ENCODE measurements at regions not wholly inside any gene's neighbourhood (a gene's known extent, or its start where the extent isn't known, plus 50 kb on each side); places are given as distances from the start of the nearest gene placed in this dataset.

- intact Hi-C loops (cut with micrococcal nuclease) (no loop called here), in situ Hi-C loops (cut with MboI; ENCODE audit: low sequenced_read_pairs) (no loop called here), dilution Hi-C loops (cut with HindIII; ENCODE audit: low sequenced_read_pairs, unreplicated experiment) (no loop called here)
- Histone ChIP-seq H2AK9ac (replicated peaks; ENCODE audit: low read depth, low read length, poor library complexity) (no peak overlapping the region), H3K18ac (ENCODE audit: low read depth, low read length) (no peak overlapping the region), H3K4me3 (ENCODE audit: insufficient read depth, low read depth, low read length) (no peak overlapping the region), H2BK120ac (ENCODE audit: low read depth, low read length) (no peak overlapping the region), H3K23ac (ENCODE audit: low read depth, low read length) (no peak overlapping the region), H3K36me3 (ENCODE audit: control insufficient read depth, insufficient read depth, low read length) (no peaks in the 10 kb centered on the region), H4K8ac (ENCODE audit: low read depth in 2 of 2, low read length in 2 of 2) (no peak overlapping the region), H3K9ac (ENCODE audit: low read depth, low read length) (no peak overlapping the region), H3K79me1 (ENCODE audit: low read depth in 1 of 2, low read length in 2 of 2) (no peaks in the 10 kb centered on the region), H2AFZ (replicated peaks; ENCODE audit: low read length, poor library complexity) (no peak overlapping the region), H3K4me2 (ENCODE audit: low read depth, low read length) (no peak overlapping the region), H3K27me3 (ENCODE audit: control insufficient read depth, insufficient read depth, low read length) (no peaks in the 10 kb centered on the region), H4K20me1 (ENCODE audit: insufficient read depth, low read length) (no peaks in the 10 kb centered on the region), H4K5ac (ENCODE audit: low read depth, low read length) (no peak overlapping the region), H3K9me1 (ENCODE audit: insufficient read depth, low read length) (no peaks in the 10 kb centered on the region), H4K91ac (ENCODE audit: insufficient read depth, low read depth, low read length) (no peak overlapping the region), H3K27ac (ENCODE audit: insufficient read depth, low read length) (no peak overlapping the region), H2BK15ac (ENCODE audit: low read depth, low read length) (no peak overlapping the region), H2BK20ac (ENCODE audit: low read depth, low read length) (no peak overlapping the region), H3K4ac (ENCODE audit: low read depth, low read length) (no peak overlapping the region), H3K9me3 (ENCODE audit: control insufficient read depth, insufficient read depth, low read length) (no peaks in the 10 kb centered on the region; the same call in 1 of the 2 replicates), H2AK5ac (ENCODE audit: low read depth, low read length) (no peak overlapping the region), H3K56ac (ENCODE audit: extremely low read depth, insufficient read depth, low read length) (no peak overlapping the region), H2BK5ac (ENCODE audit: low read depth, low read length, poor library complexity, severe bottlenecking) (no peak overlapping the region), H3K4me1 (ENCODE audit: control insufficient read depth, insufficient read depth, low read length) (no peaks in the 10 kb centered on the region), H3K14ac (replicated peaks; ENCODE audit: low read depth, low read length) (no peak overlapping the region)
- CTCF ChIA-PET = no interaction called here
- TF ChIP-seq USF2 (IDR thresholded peaks at IDR 0.05; ENCODE audit: low read depth, low read length) (no peak), SMC3 (IDR thresholded peaks at IDR 0.05; ENCODE audit: low read depth, low read length) (no peak), RFX5 (IDR thresholded peaks at IDR 0.05; ENCODE audit: low read depth, low read length) (no peak), MAFK (IDR thresholded peaks at IDR 0.05; ENCODE audit: low read depth, low read length) (no peak), FOS (IDR thresholded peaks at IDR 0.05; ENCODE audit: low read depth, low read length) (no peak), RCOR1 (IDR thresholded peaks at IDR 0.05; ENCODE audit: insufficient replicate concordance, low read length) (no peak), MAZ (IDR thresholded peaks at IDR 0.05; ENCODE audit: borderline replicate concordance, low read depth, low read length) (no peak), BHLHE40 (IDR thresholded peaks at IDR 0.05; ENCODE audit: low read depth, low read length) (no peak), RAD21 (IDR thresholded peaks at IDR 0.05; ENCODE audit: low read length) (no peak), POLR2A (IDR thresholded peaks at IDR 0.05; ENCODE audit: low read depth, low read length) (no peak), MXI1 (IDR thresholded peaks at IDR 0.05; ENCODE audit: borderline replicate concordance, low read depth, low read length) (no peak)
- TF ChIP-seq, protein P1, sequence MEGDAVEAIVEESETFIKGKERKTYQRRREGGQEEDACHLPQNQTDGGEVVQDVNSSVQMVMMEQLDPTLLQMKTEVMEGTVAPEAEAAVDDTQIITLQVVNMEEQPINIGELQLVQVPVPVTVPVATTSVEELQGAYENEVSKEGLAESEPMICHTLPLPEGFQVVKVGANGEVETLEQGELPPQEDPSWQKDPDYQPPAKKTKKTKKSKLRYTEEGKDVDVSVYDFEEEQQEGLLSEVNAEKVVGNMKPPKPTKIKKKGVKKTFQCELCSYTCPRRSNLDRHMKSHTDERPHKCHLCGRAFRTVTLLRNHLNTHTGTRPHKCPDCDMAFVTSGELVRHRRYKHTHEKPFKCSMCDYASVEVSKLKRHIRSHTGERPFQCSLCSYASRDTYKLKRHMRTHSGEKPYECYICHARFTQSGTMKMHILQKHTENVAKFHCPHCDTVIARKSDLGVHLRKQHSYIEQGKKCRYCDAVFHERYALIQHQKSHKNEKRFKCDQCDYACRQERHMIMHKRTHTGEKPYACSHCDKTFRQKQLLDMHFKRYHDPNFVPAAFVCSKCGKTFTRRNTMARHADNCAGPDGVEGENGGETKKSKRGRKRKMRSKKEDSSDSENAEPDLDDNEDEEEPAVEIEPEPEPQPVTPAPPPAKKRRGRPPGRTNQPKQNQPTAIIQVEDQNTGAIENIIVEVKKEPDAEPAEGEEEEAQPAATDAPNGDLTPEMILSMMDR (conservative IDR thresholded peaks at IDR 0.05; ENCODE audit: low read depth, low read length) = no peak
- POLR2A ChIA-PET (ENCODE audit: unreplicated experiment) = no interaction called here
- WGBS, 2 experiments (ENCODE audit: extremely low coverage in 2 of 2, insufficient read length in 1 of 2) = no CpG with 5 or more reads among the region's 2 CpGs
- DNase-seq (no peak), ATAC-seq (ENCODE audit: low read depth) (no peak)
- BruUV-seq (replicated peaks) = no TSS peak
These were observed 79.4 kb upstream of the IZUMO3 start for GRCh38 chr9:24625097-24625496.

Data from IMR-90 (cell line).